ENCODE measurements at regions not wholly inside any gene's neighbourhood (a gene's known extent, or its start where the extent isn't known, plus 50 kb on each side); places are given as distances from the start of the nearest gene placed in this dataset.

DNA sequence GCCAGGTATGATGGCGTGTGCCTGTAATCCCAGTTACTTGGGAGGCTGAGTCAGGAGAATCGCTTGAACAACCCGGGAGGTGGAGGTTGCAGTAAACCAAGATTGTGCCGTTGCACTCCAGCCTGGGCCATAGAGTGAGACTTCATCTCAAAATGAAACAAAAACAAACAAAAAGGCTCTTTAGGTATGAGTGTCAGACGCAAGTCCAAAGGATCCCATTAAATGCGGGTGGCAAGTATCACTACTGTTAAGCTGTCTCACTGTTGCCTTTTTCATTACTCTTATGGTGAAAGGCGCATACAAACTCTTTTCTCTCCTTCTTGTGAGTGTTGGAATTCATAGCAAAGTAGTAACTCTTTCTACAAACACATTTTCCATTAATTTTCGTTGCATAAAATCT lies 688.5 kb upstream of the CHD1 start:
- TF ChIP-seq, protein P1, sequence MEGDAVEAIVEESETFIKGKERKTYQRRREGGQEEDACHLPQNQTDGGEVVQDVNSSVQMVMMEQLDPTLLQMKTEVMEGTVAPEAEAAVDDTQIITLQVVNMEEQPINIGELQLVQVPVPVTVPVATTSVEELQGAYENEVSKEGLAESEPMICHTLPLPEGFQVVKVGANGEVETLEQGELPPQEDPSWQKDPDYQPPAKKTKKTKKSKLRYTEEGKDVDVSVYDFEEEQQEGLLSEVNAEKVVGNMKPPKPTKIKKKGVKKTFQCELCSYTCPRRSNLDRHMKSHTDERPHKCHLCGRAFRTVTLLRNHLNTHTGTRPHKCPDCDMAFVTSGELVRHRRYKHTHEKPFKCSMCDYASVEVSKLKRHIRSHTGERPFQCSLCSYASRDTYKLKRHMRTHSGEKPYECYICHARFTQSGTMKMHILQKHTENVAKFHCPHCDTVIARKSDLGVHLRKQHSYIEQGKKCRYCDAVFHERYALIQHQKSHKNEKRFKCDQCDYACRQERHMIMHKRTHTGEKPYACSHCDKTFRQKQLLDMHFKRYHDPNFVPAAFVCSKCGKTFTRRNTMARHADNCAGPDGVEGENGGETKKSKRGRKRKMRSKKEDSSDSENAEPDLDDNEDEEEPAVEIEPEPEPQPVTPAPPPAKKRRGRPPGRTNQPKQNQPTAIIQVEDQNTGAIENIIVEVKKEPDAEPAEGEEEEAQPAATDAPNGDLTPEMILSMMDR (IDR thresholded peaks at IDR 0.05 in 2 of 3, conservative IDR thresholded peaks at IDR 0.05 in 1 of 3; ENCODE audit: borderline replicate concordance in 1 of 3, insufficient read depth in 1 of 3, low read depth in 2 of 3, low read length in 2 of 3): no peak
- TF ChIP-seq POLR2AphosphoS5 (IDR thresholded peaks at IDR 0.05; ENCODE audit: low read depth, low read length): no peak
- TF ChIP-seq EZH2 (IDR thresholded peaks at IDR 0.05): no peak
- no peak for TF ChIP-seq POLR2A (IDR thresholded peaks at IDR 0.05; ENCODE audit: borderline replicate concordance, extremely low read depth, insufficient read depth, insufficient read length)
- TF ChIP-seq, protein P2, sequence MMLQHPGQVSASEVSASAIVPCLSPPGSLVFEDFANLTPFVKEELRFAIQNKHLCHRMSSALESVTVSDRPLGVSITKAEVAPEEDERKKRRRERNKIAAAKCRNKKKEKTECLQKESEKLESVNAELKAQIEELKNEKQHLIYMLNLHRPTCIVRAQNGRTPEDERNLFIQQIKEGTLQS (IDR thresholded peaks at IDR 0.05): no peak
- no peak for TF ChIP-seq SRF (IDR thresholded peaks at IDR 0.05; ENCODE audit: low read depth)
- TF ChIP-seq RAD21 (IDR thresholded peaks at IDR 0.05; ENCODE audit: low read depth): no peak
- TF ChIP-seq ELF1 (IDR thresholded peaks at IDR 0.05; ENCODE audit: borderline replicate concordance, low read depth): no peak
- TF ChIP-seq, protein P3, sequence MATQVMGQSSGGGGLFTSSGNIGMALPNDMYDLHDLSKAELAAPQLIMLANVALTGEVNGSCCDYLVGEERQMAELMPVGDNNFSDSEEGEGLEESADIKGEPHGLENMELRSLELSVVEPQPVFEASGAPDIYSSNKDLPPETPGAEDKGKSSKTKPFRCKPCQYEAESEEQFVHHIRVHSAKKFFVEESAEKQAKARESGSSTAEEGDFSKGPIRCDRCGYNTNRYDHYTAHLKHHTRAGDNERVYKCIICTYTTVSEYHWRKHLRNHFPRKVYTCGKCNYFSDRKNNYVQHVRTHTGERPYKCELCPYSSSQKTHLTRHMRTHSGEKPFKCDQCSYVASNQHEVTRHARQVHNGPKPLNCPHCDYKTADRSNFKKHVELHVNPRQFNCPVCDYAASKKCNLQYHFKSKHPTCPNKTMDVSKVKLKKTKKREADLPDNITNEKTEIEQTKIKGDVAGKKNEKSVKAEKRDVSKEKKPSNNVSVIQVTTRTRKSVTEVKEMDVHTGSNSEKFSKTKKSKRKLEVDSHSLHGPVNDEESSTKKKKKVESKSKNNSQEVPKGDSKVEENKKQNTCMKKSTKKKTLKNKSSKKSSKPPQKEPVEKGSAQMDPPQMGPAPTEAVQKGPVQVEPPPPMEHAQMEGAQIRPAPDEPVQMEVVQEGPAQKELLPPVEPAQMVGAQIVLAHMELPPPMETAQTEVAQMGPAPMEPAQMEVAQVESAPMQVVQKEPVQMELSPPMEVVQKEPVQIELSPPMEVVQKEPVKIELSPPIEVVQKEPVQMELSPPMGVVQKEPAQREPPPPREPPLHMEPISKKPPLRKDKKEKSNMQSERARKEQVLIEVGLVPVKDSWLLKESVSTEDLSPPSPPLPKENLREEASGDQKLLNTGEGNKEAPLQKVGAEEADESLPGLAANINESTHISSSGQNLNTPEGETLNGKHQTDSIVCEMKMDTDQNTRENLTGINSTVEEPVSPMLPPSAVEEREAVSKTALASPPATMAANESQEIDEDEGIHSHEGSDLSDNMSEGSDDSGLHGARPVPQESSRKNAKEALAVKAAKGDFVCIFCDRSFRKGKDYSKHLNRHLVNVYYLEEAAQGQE (IDR thresholded peaks at IDR 0.05; ENCODE audit: low read depth): no peak
